HG03060 (cell line): ENCODE measurements at regions not wholly inside any gene's neighbourhood (a gene's known extent, or its start where the extent isn't known, plus 50 kb on each side); places are given as distances from the start of the nearest gene placed in this dataset.
"Not testable (repeated sequence)": the region's sequence is repeated elsewhere in the genome, so short reads cannot be mapped to it uniquely, and the experiment has no call there.

Experiments
- ATAC-seq: cut with Tn5 transposase; IDR thresholded peaks from one replicate; pipeline ENCODE4 v1.9.1; 2021; ENCODE audit warnings: low read depth, moderate number of reproducible peaks; ENCODE audit not compliant: unreplicated experiment

GRCh38 chr11:97092823-97093222 lies 703.0 kb downstream of the JRKL start:
- no peak for ATAC-seq

- not testable (repeated sequence) for ATAC-seq
These were observed 712.4 kb downstream of the JRKL start for GRCh38 chr11:97102180-97102579.

- ATAC-seq: no peak
These were observed 717.8 kb downstream of the JRKL start for GRCh38 chr11:97107604-97108003.

- no peak for ATAC-seq
These were observed 719.3 kb downstream of the JRKL start for GRCh38 chr11:97109078-97109477.

GRCh38 chr11:97110376-97110775 lies 720.6 kb downstream of the JRKL start:
- no peak for ATAC-seq

- no peak for ATAC-seq
These were observed 721.7 kb downstream of the JRKL start for GRCh38 chr11:97111559-97111958.

- ATAC-seq: no peak
These were observed 728.9 kb downstream of the JRKL start for GRCh38 chr11:97118614-97119200.

- no peak for ATAC-seq
These were observed 733.4 kb downstream of the JRKL start for GRCh38 chr11:97123237-97123636.

- no peak for ATAC-seq
These were observed 746.3 kb downstream of the JRKL start for GRCh38 chr11:97136067-97136466.

GRCh38 chr11:97140885-97141494 lies 751.2 kb downstream of the JRKL start:
- ATAC-seq: no peak

- no peak for ATAC-seq
These were observed 753.6 kb downstream of the JRKL start for GRCh38 chr11:97143463-97143862.

- ATAC-seq: no peak
These were observed 759.9 kb downstream of the JRKL start for GRCh38 chr11:97149741-97150140.

- ATAC-seq: no peak
These were observed 767.5 kb downstream of the JRKL start for GRCh38 chr11:97157221-97157740.

- ATAC-seq: no peak
These were observed 768.4 kb downstream of the JRKL start for GRCh38 chr11:97158243-97158642.

- ATAC-seq: no peak
These were observed 773.9 kb downstream of the JRKL start for GRCh38 chr11:97163631-97164191.

- no peak for ATAC-seq
These were observed 812.2 kb downstream of the JRKL start for GRCh38 chr11:97201743-97202612.

- no peak for ATAC-seq
These were observed 812.9 kb downstream of the JRKL start for GRCh38 chr11:97202613-97203292.

- ATAC-seq: no peak
These were observed 828.2 kb downstream of the JRKL start for GRCh38 chr11:97218011-97218410.

GRCh38 chr11:97223647-97224046 lies 833.8 kb downstream of the JRKL start:
- ATAC-seq: no peak

GRCh38 chr11:97224396-97224795 lies 834.6 kb downstream of the JRKL start:
- no peak for ATAC-seq

- no peak for ATAC-seq
These were observed 836.0 kb downstream of the JRKL start for GRCh38 chr11:97225794-97226193.
